ENCODE measurements at regions not wholly inside any gene's neighbourhood (a gene's known extent, or its start where the extent isn't known, plus 50 kb on each side); places are given as distances from the start of the nearest gene placed in this dataset.
A peak's percentile ranks its signal among the peaks of the same experiment; 100 is the strongest.

GRCh38 chr7:155874411-155874810, 62.1 kb upstream of the SHH start:
- DNase-seq, result peak; percentile 31

DNA sequence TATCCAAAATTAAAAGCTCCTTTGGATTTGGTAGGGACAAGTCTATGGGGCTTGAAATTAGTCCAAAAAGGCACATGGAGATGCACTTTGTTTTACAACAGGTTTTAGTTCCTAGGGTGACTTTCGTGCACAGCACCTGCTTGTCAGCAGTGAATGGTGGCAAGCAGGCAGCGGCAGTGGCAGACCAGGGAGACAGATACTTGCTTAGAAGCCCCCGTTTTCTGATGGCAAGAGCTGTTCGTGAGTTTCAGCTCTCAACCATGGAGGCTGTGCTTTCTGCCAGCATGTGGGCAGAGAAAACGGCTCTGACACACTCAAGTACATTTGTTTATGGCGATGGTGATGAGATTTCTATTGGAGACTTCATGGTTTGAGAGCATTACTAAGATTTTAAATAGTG, 61.7 kb upstream of the SHH start:
- no peak for DNase-seq

DNA sequence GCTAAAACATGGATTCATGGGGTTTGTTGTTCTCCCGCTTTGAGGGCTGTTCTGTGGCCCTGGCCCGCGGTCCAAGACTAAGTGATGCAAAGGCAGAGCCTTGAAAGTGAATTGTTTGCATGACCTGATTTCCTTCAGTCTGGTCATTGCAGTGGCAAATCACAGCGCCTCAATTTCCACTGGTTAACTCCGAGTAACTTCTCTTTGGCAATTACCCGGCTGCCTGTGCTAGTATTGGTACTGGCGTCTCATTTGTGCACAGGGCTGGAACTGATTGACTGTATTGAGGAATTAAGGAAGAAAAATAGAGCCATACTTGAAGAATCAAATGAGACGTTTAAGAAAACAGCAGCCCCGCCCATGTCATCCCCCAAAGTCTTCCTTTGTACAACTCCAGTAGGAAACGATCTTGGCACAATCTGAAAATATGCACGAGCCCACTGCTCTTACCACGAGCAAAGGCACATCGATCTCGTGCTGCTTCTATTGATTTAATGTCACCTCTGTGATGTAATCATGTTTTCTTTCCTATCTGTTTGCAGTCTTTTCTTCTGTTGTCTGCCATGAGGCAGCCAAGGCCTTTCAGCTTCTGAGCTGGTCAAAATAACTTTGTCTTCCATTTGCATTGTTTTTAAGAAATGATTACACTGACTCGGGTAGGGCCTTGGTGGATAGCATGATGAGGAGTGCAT, 60.6 kb upstream of the SHH start:
- DNase-seq, result peak; percentile 27

DNA sequence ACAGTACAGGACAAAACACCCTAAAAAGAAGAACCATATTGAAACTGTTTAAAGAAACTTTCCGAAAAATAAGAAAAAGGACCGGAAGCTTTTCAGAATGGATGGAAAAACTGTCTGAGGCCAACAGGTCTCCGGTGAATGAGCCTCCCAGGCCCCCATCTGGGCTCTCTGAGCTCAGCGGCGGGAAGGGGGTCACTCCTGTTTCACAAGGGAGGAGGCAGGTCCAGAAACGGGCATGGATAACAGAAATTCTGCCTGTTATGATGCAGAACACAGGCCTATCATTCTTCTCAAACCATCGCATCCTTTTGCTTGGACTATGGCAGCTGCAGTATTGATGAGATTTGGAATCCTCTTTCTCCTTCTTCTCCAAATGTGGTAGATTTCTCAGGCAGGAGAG, 58.9 kb upstream of the SHH start:
- peak; percentile 25 for DNase-seq

- DNase-seq, result peak; percentile 38
Measured at GRCh38 chr7:155870334-155871180, 58.3 kb upstream of the SHH start.

GRCh38 chr7:155869784-155870076, 57.5 kb upstream of the SHH start:
- peak; percentile 24 for DNase-seq

GRCh38 chr7:155868955-155869783, 56.9 kb upstream of the SHH start:
- DNase-seq, result peak; percentile 16

GRCh38 chr7:155867734-155868400, 55.6 kb upstream of the SHH start:
- DNase-seq, result peak; percentile 16

DNA sequence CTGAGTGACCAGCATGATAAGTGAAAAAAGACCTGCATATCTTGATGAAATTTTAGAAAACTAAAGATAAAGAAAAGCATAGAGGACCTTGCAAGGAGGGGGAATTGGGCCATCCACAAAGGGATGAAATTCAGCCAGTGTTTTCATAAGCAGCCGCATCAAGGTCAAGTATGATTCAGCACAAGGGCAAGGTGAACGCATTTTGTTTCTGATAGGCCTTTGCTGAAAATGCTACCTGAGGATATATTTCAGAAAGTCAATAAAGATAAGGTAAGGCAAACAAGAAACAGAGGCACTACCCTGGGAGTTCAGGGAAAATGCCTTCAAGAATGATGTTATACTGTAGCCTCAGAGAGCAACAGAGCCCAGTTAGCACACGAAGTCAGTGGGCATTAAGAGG, 55.0 kb upstream of the SHH start:
- peak; percentile 5 for DNase-seq

DNA sequence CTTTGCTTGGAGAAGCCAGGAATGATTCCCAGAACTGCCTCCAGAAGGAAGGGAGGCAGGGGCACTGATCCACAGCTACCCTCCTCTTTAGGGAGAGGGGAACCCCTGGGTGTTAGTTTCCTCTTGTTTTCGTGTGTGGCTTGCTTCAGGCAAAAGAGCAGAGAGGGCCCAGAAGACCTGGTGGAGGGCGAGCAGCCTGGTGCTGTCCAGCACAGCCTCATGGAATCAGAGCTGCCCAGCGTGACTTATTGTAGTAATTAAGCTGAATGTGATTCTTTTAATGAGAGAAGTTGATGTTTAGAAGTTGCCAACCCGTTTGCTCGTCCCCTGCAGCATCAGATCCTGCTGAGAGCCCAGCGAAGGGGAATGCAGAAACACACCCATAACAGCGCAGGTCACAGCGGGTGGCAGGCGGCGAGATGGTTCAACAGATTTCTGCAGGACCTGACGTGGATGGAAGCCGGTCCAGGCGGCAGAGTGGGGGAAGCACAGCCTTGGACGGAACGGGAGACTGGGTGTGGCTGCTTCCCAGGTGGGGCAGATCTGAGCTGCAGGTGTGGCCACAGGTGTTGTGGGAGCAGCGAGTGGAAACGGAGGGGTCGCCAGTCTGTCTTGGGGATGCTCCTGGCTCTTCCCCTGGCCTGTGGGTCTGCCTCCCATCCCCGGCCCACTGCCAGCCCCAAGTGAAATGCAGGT, 53.7 kb upstream of the SHH start:
- peak; percentile 40 for DNase-seq

- peak; percentile 22 for DNase-seq
Measured at GRCh38 chr7:155864991-155865690, 52.9 kb upstream of the SHH start.

DNA sequence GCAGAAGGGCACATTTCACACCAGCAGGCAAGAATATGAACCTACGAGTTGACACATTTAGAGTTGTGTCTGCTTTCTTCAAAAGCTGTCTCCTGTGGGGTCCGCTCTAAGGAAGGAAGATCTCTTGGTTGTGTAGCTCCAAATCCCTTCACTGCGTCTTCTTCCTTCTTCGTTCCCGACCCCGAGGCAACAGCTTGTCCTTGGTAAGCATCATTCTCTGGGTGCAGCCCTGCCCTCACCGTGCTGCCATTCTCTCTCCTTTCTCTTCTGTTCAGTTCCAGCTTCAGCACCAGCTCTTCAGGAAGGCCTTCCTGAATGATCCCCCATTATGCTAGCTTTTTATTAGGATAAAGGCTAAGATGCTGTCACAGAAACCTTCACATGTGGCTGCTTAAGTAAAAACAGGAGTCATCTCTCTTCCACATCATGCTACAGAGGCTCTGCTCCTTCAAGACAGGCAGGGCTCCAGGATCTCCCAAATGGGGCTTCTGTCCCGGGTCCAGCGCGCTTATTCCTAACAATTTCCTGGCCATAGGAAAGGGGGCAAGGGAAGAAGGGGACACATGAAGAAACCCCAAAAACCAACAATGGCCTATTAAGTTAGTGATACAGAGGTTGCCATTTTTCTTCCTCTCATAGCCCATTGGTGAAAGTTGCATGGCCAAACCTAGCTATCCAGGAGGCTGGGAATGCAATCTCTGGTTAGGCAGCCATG, 52.2 kb upstream of the SHH start:
- DNase-seq, result no peak

DNA sequence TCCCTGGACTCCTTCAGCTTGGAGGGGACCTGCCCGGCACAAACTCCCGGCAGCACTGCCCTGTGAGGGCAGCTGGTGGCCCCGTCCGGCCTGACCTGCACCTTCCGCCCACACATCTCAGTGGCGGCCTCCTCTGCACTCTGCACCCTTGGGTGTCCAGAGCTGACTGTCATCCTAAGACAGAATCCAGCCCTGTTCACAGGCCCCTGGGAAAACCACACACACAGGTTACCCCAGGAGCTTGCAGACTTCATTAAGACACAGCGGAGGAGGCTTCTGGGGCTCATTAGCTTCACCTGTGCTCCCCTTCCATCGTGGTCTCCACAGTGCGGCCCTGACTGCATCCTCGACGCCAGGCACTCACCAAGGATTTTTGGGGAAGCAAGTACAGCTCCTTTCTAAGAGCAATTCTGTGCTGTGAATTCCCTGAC, 51.5 kb upstream of the SHH start:
- DNase-seq, result peak; percentile 43

DNA sequence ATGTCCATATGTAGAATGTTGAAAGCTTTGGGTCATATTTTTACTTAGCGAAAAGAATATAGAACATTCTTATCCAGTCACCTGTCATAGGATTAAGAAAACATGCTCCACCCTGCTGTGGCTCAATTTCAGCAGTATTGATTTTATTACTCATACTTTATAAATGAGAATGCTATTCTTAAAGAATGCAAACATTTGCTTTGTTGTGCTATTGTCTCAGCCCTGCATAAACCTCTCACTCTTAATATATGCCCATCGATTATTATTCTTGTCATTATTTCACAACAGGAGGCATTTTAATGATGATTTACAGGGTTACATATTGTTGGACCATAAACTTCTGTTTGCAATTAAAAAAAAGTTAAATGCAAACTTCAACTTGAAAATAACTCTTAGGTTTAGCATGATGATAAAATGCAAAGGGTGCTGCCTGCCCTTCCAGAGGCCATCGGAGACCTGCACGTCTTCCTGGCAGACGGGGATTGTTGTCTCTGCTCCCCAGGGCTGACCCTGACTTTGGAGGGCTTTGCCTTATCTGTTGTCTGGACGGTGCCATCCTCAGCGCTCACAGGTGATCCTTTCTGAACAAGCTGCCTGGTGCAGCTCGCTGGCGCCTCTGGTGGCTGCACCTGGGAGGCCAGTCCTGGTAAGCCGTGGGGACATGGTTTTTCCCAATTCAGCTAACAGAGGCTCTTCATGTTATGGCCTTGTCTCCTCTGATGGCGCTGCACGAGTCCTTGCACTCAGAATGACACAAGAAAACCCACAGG, 50.0 kb upstream of the SHH start:
- DNase-seq, result no peak
